PC-9 (cell line): ENCODE measurements at regions not wholly inside any gene's neighbourhood (a gene's known extent, or its start where the extent isn't known, plus 50 kb on each side); places are given as distances from the start of the nearest gene placed in this dataset.

ENCODE experiments used
- BruUV-seq: library from RNA; stranded (reverse); fragments of 400-500 nt; replicated peaks from 2 replicates; lab custom pipeline; 2021; lab: Mats Ljungman, UMichigan
- CTCF ChIA-PET: fragments of 300-600 bp; sonication (Branson Sonifier 250); formaldehyde crosslinking; loops from one replicate; lab custom pipeline; 2022; ENCODE audit warnings: antibody characterized with exemption; lab: Charles Lee
- POLR2A ChIA-PET: fragments of 300-600 bp; sonication (Branson Sonifier 250); formaldehyde crosslinking; loops from one replicate; lab custom pipeline; 2022; ENCODE audit warnings: antibody characterized with exemption; ENCODE audit not compliant: unreplicated experiment; lab: Charles Lee
- DNase-seq, 2 experiments: peaks; one replicate each; pipeline versions ENCODE4 v3.0.0 to v3.0.0-alpha.2; 2015 to 2022; ENCODE audit warnings: mixed read lengths in 1 of 2
- H2AFZ ChIP-seq: fragments of 200-600 bp; sonication (generic); 2 replicates; pipeline ENCODE4 v1.8.1; 2017; ENCODE audit warnings: antibody characterized with exemption
- H3F3A ChIP-seq: fragments of 200-600 bp; sonication (generic); 2 replicates; pipeline ENCODE4 v1.8.1; 2017; ENCODE audit warnings: antibody characterized with exemption, mild to moderate bottlenecking, low read depth; ENCODE audit not compliant: insufficient read depth
- H3K27ac ChIP-seq: fragments of 200-600 bp; sonication (generic); 2 replicates; pipeline ENCODE4 v1.6.1; 2016; ENCODE audit warnings: mixed run types
- H3K27me3 ChIP-seq: fragments of 200-600 bp; sonication (generic); 2 replicates; pipeline ENCODE4 v1.6.1; 2016; ENCODE audit warnings: low read depth, mixed run types; ENCODE audit not compliant: insufficient read depth
- H3K36me3 ChIP-seq: fragments of 200-600 bp; sonication (generic); 2 replicates; pipeline ENCODE4 v1.6.1; 2016; ENCODE audit warnings: low read depth, mixed run types
- H3K4me1 ChIP-seq: fragments of 200-600 bp; sonication (generic); replicated peaks from 2 replicates; pipeline ENCODE4 v1.6.1; 2016; ENCODE audit warnings: mixed run types; ENCODE audit not compliant: insufficient read depth
- H3K4me2 ChIP-seq: fragments of 200-600 bp; sonication (generic); 2 replicates; pipeline ENCODE4 v1.6.1; 2017; ENCODE audit warnings: mixed run types
- H3K4me3 ChIP-seq: fragments of 200-600 bp; sonication (generic); 2 replicates; pipeline ENCODE4 v1.6.1; 2016; ENCODE audit warnings: mixed run types
- H3K79me2 ChIP-seq: fragments of 200-600 bp; sonication (generic); 2 replicates; pipeline ENCODE4 v1.6.1; 2017; ENCODE audit warnings: low read depth, mixed run types
- H3K9me2 ChIP-seq: fragments of 200-600 bp; sonication (generic); 2 replicates; pipeline ENCODE4 v1.8.1; 2017; ENCODE audit warnings: mild to moderate bottlenecking; ENCODE audit not compliant: insufficient read depth
- H3K9me3 ChIP-seq: fragments of 200-600 bp; sonication (generic); 2 replicates; pipeline ENCODE4 v1.8.1; 2016; ENCODE audit warnings: low read depth; ENCODE audit not compliant: insufficient read depth
- H4K20me1 ChIP-seq: fragments of 200-600 bp; sonication (generic); 2 replicates; pipeline ENCODE4 v1.8.1; 2017; ENCODE audit not compliant: insufficient read depth
- EZH2 ChIP-seq: fragments of 200-600 bp; sonication (generic); IDR thresholded peaks from 2 replicates; pipeline ENCODE4 v1.8.0; 2017; ENCODE audit warnings: antibody characterized with exemption, low read depth
- intact Hi-C: fragments of 100-400 bp; cut with micrococcal nuclease; formaldehyde crosslinking; loops from one replicate; pipeline ENCODE4 v1.10.0; 2022; ENCODE audit not compliant: unreplicated experiment
- TF ChIP-seq, protein P1 (sequence below): fragments of 200-600 bp; sonication (generic); conservative IDR thresholded peaks from 2 replicates; pipeline ENCODE4 v1.6.1; 2017; ENCODE audit warnings: mixed run types, antibody characterized with exemption, mild to moderate bottlenecking, moderate library complexity

DNA sequence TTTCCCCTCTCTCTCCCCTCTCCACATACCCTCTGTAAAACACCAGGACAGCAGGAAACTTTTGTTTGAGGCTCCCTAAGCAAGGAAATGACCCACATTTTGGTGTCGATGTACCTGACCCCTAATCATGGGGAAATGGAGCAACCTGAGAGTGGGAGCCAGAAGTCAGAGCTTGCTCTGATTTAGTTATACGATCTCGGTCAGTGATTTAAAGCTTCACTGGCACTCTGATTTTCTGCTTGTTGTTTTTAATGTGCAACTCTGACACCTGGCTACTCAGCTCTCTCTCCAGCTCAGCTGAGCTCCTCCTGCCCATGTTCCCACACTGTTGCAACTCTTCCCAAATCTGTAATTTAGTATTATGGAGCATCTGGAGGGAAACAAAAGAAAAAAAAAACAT is 408.6 kb downstream of the ADAM29 start:
- no peaks in the 10 kb centered on the region for H3K79me2 ChIP-seq
- H3K9me2 ChIP-seq = no peaks in the 10 kb centered on the region
- BruUV-seq = no TSS peak
- H4K20me1 ChIP-seq = no peaks in the 10 kb centered on the region
- no peak for TF ChIP-seq EZH2
- TF ChIP-seq, protein P1, sequence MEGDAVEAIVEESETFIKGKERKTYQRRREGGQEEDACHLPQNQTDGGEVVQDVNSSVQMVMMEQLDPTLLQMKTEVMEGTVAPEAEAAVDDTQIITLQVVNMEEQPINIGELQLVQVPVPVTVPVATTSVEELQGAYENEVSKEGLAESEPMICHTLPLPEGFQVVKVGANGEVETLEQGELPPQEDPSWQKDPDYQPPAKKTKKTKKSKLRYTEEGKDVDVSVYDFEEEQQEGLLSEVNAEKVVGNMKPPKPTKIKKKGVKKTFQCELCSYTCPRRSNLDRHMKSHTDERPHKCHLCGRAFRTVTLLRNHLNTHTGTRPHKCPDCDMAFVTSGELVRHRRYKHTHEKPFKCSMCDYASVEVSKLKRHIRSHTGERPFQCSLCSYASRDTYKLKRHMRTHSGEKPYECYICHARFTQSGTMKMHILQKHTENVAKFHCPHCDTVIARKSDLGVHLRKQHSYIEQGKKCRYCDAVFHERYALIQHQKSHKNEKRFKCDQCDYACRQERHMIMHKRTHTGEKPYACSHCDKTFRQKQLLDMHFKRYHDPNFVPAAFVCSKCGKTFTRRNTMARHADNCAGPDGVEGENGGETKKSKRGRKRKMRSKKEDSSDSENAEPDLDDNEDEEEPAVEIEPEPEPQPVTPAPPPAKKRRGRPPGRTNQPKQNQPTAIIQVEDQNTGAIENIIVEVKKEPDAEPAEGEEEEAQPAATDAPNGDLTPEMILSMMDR = no peak
- CTCF ChIA-PET = no interaction called here
- H3K36me3 ChIP-seq = no peaks in the 10 kb centered on the region
- no peak for DNase-seq
- no peaks in the 10 kb centered on the region for H3F3A ChIP-seq
- H3K4me1 ChIP-seq = 0 out of 2 replicates have a peak, but pooled peaks cover 8% of the 10 kb centered on the region
- no peak overlapping the region for H3K27ac ChIP-seq
- H3K4me2 ChIP-seq = no peak overlapping the region
- H3K9me3 ChIP-seq = no peaks in the 10 kb centered on the region
- no peaks in the 10 kb centered on the region for H3K27me3 ChIP-seq
- intact Hi-C loops = no loop called here
- H2AFZ ChIP-seq = no peak overlapping the region
- POLR2A ChIA-PET = no interaction called here
- no peak overlapping the region for H3K4me3 ChIP-seq

DNA sequence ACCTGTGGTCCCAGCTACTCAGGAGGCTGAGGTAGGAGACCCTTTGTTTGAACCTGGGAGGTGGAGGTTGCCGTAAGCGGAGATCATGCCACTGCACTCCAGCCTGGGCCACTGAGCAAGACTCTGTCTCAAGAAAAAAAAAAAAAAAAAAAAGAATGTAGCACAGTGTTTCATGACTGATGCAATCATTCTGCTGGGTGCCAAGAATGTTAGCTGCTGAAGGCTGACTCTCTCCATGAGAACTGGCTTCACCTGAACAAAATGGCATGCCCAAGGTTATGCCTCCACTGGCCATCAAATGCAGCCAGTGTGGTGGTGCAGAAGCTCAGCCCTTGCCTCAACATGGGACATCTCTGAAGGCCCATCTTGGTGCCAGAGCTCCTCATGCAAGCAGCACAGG is 412.1 kb downstream of the ADAM29 start:
- BruUV-seq = TSS peak; percentile 30
- intact Hi-C loops = no loop called here

DNA sequence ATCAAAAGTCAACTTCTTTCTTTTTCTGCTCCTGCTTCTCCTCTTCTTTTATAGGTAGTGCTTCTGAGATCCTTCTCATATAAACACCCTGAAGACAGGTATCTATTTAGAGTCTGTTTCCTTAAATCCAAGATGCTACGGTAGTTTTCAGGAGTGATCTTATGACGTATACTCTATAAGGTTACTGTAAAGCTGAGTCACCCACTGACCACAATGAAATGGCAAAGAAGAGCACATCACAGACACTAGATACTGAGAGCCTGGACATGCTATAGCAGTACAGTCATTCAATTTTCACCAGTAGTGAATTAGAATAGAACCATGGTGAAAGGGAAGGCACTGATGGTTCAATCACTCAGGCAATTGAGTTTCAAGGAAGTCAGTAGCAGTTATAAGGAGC is 412.5 kb downstream of the ADAM29 start:
- TF ChIP-seq, protein P1 = no peak
- H3K27ac ChIP-seq = peak overlapping the region; percentile 51
- H3K4me1 ChIP-seq = 0 out of 2 replicates have a peak, but pooled peaks cover 8% of the 10 kb centered on the region
- no peak overlapping the region for H3K4me2 ChIP-seq
- no peaks in the 10 kb centered on the region for H3K79me2 ChIP-seq
- H4K20me1 ChIP-seq = no peaks in the 10 kb centered on the region
- no peak overlapping the region for H2AFZ ChIP-seq
- H3K4me3 ChIP-seq = no peak overlapping the region
- peak in 1 of 2 experiments; percentile 36 for DNase-seq
- no peaks in the 10 kb centered on the region for H3K27me3 ChIP-seq
- H3K9me2 ChIP-seq = no peaks in the 10 kb centered on the region
- no peaks in the 10 kb centered on the region for H3F3A ChIP-seq
- H3K36me3 ChIP-seq = no peaks in the 10 kb centered on the region
- ChIA-PET CTCF (no interaction called here), POLR2A (no interaction called here)
- intact Hi-C loops = no loop called here
- BruUV-seq = no TSS peak
- no peaks in the 10 kb centered on the region for H3K9me3 ChIP-seq

More for the DNA sequence above, 412.1 kb downstream of the ADAM29 start:
- Histone ChIP-seq H3K27ac (peak overlapping the region; percentile 51), H4K20me1 (no peaks in the 10 kb centered on the region), H3K36me3 (no peaks in the 10 kb centered on the region), H3K9me2 (no peaks in the 10 kb centered on the region), H3K79me2 (no peaks in the 10 kb centered on the region), H3K4me3 (no peak overlapping the region), H3K4me2 (no peak overlapping the region), H3K9me3 (no peaks in the 10 kb centered on the region), H3K4me1 (0 out of 2 replicates have a peak, but pooled peaks cover 8% of the 10 kb centered on the region), H2AFZ (no peak overlapping the region), H3F3A (no peaks in the 10 kb centered on the region), H3K27me3 (no peaks in the 10 kb centered on the region)
- POLR2A ChIA-PET = no interaction called here
- TF ChIP-seq, protein P1 = no peak
- TF ChIP-seq EZH2 = no peak
- DNase-seq = no peak
- CTCF ChIA-PET = no interaction called here
